PFSK-1 (cell line): ENCODE measurements at regions not wholly inside any gene's neighbourhood (a gene's known extent, or its start where the extent isn't known, plus 50 kb on each side); places are given as distances from the start of the nearest gene placed in this dataset.

Source experiments
- POLR2AphosphoS5 ChIP-seq: IDR thresholded peaks from 2 replicates; pipeline ENCODE4 v1.6.1; 2012; ENCODE audit warnings: low read depth, mild to moderate bottlenecking, control low read depth, low read length, moderate library complexity
- SIN3A ChIP-seq: IDR thresholded peaks from 2 replicates; pipeline ENCODE4 v1.6.1; 2012; ENCODE audit warnings: mild to moderate bottlenecking, low read length, moderate library complexity, borderline replicate concordance; ENCODE audit not compliant: insufficient read depth
- TAF1 ChIP-seq: IDR thresholded peaks from 2 replicates; pipeline ENCODE4 v1.6.1; 2012; ENCODE audit warnings: low read length, control low read depth, borderline replicate concordance; ENCODE audit not compliant: insufficient read depth
- TF ChIP-seq, protein P1 (sequence below), 2 experiments: IDR thresholded peaks; 2 replicates each; pipeline versions ENCODE4 v1.6.1 to v1.8.0; 2011 to 2012; ENCODE audit warnings: low read depth in 2 of 2, low read length in 2 of 2, control low read depth in 1 of 2, inconsistent platforms in 1 of 2, mild to moderate bottlenecking in 1 of 2, moderate library complexity in 1 of 2; ENCODE audit not compliant: insufficient read depth in 1 of 2

DNA sequence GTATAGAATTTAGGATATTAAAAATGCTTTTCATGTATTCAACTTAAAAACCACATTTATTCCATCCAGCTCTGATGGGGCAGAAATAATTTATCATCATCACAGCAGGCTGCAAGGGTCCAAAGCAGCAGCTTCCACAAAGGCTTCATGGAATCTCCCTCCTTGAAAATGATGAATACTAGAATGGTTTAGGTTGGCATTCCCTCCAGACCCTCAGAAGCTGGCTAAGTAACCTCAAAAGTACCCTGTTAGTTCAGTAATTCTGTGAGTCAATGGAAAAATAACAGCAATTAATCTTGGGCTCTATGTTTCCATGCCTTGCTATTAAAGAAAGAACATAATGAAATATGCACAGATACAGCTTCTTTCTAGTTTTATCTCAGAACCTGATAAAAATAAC lies 594.9 kb upstream of the DIPK2B start:
- TF ChIP-seq POLR2AphosphoS5 (no peak), SIN3A (no peak), TAF1 (no peak)
- TF ChIP-seq, protein P1, sequence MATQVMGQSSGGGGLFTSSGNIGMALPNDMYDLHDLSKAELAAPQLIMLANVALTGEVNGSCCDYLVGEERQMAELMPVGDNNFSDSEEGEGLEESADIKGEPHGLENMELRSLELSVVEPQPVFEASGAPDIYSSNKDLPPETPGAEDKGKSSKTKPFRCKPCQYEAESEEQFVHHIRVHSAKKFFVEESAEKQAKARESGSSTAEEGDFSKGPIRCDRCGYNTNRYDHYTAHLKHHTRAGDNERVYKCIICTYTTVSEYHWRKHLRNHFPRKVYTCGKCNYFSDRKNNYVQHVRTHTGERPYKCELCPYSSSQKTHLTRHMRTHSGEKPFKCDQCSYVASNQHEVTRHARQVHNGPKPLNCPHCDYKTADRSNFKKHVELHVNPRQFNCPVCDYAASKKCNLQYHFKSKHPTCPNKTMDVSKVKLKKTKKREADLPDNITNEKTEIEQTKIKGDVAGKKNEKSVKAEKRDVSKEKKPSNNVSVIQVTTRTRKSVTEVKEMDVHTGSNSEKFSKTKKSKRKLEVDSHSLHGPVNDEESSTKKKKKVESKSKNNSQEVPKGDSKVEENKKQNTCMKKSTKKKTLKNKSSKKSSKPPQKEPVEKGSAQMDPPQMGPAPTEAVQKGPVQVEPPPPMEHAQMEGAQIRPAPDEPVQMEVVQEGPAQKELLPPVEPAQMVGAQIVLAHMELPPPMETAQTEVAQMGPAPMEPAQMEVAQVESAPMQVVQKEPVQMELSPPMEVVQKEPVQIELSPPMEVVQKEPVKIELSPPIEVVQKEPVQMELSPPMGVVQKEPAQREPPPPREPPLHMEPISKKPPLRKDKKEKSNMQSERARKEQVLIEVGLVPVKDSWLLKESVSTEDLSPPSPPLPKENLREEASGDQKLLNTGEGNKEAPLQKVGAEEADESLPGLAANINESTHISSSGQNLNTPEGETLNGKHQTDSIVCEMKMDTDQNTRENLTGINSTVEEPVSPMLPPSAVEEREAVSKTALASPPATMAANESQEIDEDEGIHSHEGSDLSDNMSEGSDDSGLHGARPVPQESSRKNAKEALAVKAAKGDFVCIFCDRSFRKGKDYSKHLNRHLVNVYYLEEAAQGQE (IDR thresholded peaks at IDR 0.05; ENCODE audit: insufficient read depth in 1 of 2, low read depth in 2 of 2, low read length in 2 of 2), result no peak
